ENCODE measurements at regions not wholly inside any gene's neighbourhood (a gene's known extent, or its start where the extent isn't known, plus 50 kb on each side); places are given as distances from the start of the nearest gene placed in this dataset.

GRCh38 chr5:117107859-117108258 lies 533.2 kb upstream of the SEMA6A start:
- Histone ChIP-seq H3K4me3 (replicated peaks; ENCODE audit: low read depth, low read length) (no peak overlapping the region), H3K36me3 (ENCODE audit: control insufficient read depth, insufficient read depth, low read length) (no peaks in the 10 kb centered on the region), H3K27me3 (replicated peaks; ENCODE audit: control insufficient read depth, insufficient read depth, low read length) (no peaks in the 10 kb centered on the region)
- no peak for TF ChIP-seq CTCF (IDR thresholded peaks at IDR 0.05; ENCODE audit: insufficient read depth, low read length, poor library complexity, severe bottlenecking)
- no peak for DNase-seq (ENCODE audit: extremely low read depth, insufficient read length)

- DNase-seq (ENCODE audit: extremely low read depth, insufficient read length), result no peak
- TF ChIP-seq CTCF (IDR thresholded peaks at IDR 0.05; ENCODE audit: insufficient read depth, low read length, poor library complexity, severe bottlenecking), result no peak
- Histone ChIP-seq H3K27me3 (replicated peaks; ENCODE audit: control insufficient read depth, insufficient read depth, low read length) (no peaks in the 10 kb centered on the region), H3K36me3 (ENCODE audit: control insufficient read depth, insufficient read depth, low read length) (no peaks in the 10 kb centered on the region), H3K4me3 (replicated peaks; ENCODE audit: low read depth, low read length) (no peak overlapping the region)
These were observed 529.1 kb upstream of the SEMA6A start for GRCh38 chr5:117103703-117104102.

- Histone ChIP-seq H3K27me3 (replicated peaks; ENCODE audit: control insufficient read depth, insufficient read depth, low read length) (no peaks in the 10 kb centered on the region), H3K4me3 (replicated peaks; ENCODE audit: low read depth, low read length) (no peak overlapping the region), H3K36me3 (ENCODE audit: control insufficient read depth, insufficient read depth, low read length) (no peaks in the 10 kb centered on the region)
- no peak for DNase-seq (ENCODE audit: extremely low read depth, insufficient read length)
- no peak for TF ChIP-seq CTCF (IDR thresholded peaks at IDR 0.05; ENCODE audit: insufficient read depth, low read length, poor library complexity, severe bottlenecking)
These were observed 528.0 kb upstream of the SEMA6A start for GRCh38 chr5:117102591-117102990.

GRCh38 chr5:117100176-117100575 lies 525.6 kb upstream of the SEMA6A start:
- TF ChIP-seq CTCF (IDR thresholded peaks at IDR 0.05; ENCODE audit: insufficient read depth, low read length, poor library complexity, severe bottlenecking), result no peak
- H3K36me3 ChIP-seq (ENCODE audit: control insufficient read depth, insufficient read depth, low read length), result no peaks in the 10 kb centered on the region
- no peaks in the 10 kb centered on the region for H3K27me3 ChIP-seq (replicated peaks; ENCODE audit: control insufficient read depth, insufficient read depth, low read length)
- no peak for DNase-seq (ENCODE audit: extremely low read depth, insufficient read length)
- H3K4me3 ChIP-seq (replicated peaks; ENCODE audit: low read depth, low read length), result no peak overlapping the region

- DNase-seq (ENCODE audit: extremely low read depth, insufficient read length), result no peak
- no peak overlapping the region for H3K4me3 ChIP-seq (replicated peaks; ENCODE audit: low read depth, low read length)
- no peaks in the 10 kb centered on the region for H3K36me3 ChIP-seq (ENCODE audit: control insufficient read depth, insufficient read depth, low read length)
- TF ChIP-seq CTCF (IDR thresholded peaks at IDR 0.05; ENCODE audit: insufficient read depth, low read length, poor library complexity, severe bottlenecking), result no peak
- H3K27me3 ChIP-seq (replicated peaks; ENCODE audit: control insufficient read depth, insufficient read depth, low read length), result no peaks in the 10 kb centered on the region
These were observed 523.5 kb upstream of the SEMA6A start for GRCh38 chr5:117098094-117098493.

Measured in GM06990 (cell line).